Spleen (tissue), 11 donors: ENCODE measurements at regions not wholly inside any gene's neighbourhood (a gene's known extent, or its start where the extent isn't known, plus 50 kb on each side); places are given as distances from the start of the nearest gene placed in this dataset.

Experiments
- DNase-seq: peaks from one replicate; pipeline ENCODE4 v3.0.0-alpha.2; 2020
- H3K27ac ChIP-seq, 8 donors: fragments of 200-600 bp; sonication (generic) in 7 of 8; 1 replicate in 4 of 8; 2 replicates in 4 of 8; pipeline versions ENCODE4 v1.5.0 to v1.8.0; 2016 to 2021; ENCODE audit warnings: inconsistent platforms in 4 of 8, mild to moderate bottlenecking in 4 of 8, moderate library complexity in 1 of 8
- H3K27me3 ChIP-seq, 7 donors: fragments of 200-600 bp; sonication (generic) in 6 of 7; replicated peaks in 1 of 7; 1 replicate in 4 of 7; 2 replicates in 3 of 7; pipeline versions ENCODE4 v1.5.0 to v1.8.0; 2016 to 2021; ENCODE audit warnings: inconsistent platforms in 3 of 7, mild to moderate bottlenecking in 1 of 7
- H3K36me3 ChIP-seq, 6 donors: fragments of 200-600 bp; sonication (generic) in 5 of 6; 1 replicate in 4 of 6; 2 replicates in 2 of 6; pipeline versions ENCODE4 v1.5.0 to v1.8.0; 2016 to 2021; ENCODE audit warnings: inconsistent platforms in 2 of 6
- H3K4me1 ChIP-seq, 6 donors: fragments of 200-600 bp; sonication (generic) in 5 of 6; 1 replicate in 3 of 6; 2 replicates in 3 of 6; pipeline versions ENCODE4 v1.5.0 to v1.8.0; 2016 to 2021; ENCODE audit warnings: inconsistent platforms in 3 of 6
- H3K4me3 ChIP-seq, 8 donors: fragments of 200-600 bp; sonication (generic) in 7 of 8; 1 replicate in 4 of 8; 2 replicates in 4 of 8; pipeline versions ENCODE4 v1.5.0 to v1.8.0; 2016 to 2021; ENCODE audit warnings: inconsistent platforms in 4 of 8, mild to moderate bottlenecking in 4 of 8, moderate library complexity in 2 of 8
- H3K9me3 ChIP-seq, 8 donors: fragments of 200-600 bp; sonication (generic) in 7 of 8; 1 replicate in 4 of 8; 2 replicates in 4 of 8; pipeline versions ENCODE4 v1.5.0 to v1.8.0; 2016 to 2021; ENCODE audit warnings: inconsistent platforms in 4 of 8
- CTCF ChIP-seq, 11 experiments: fragments of 200-600 bp in 7 of 11; fragments of 450-650 bp in 4 of 11; sonication (generic) in 4 of 11; IDR thresholded peaks in 8 of 11; conservative IDR thresholded peaks in 3 of 11; 1 replicate in 7 of 11; 2 replicates in 4 of 11; pipeline versions ENCODE4 v1.4.0 to v1.8.0; 2016 to 2021; ENCODE audit warnings: antibody characterized with exemption in 11 of 11, inconsistent platforms in 4 of 11, mild to moderate bottlenecking in 1 of 11
- POLR2A ChIP-seq, 3 donors: fragments of 450-650 bp; IDR thresholded peaks; one replicate each; pipeline ENCODE4 v1.5.1; 2017; ENCODE audit warnings: antibody characterized with exemption in 3 of 3, mild to moderate bottlenecking in 1 of 3
- POLR2AphosphoS5 ChIP-seq, 3 donors: sonication (generic); formaldehyde crosslinking; IDR thresholded peaks; one replicate each; pipeline ENCODE4 v1.5.1; 2017; ENCODE audit warnings: antibody characterized with exemption in 3 of 3
- WGBS, 5 donors: extraction: QIAGEN DNeasy Blood & Tissue Kit in 3 of 5; methylation state at CpG; one replicate each; pipeline versions ENCODE4 v1.1.5 to v1.1.7; 2013 to 2018; 5-methylcytosine and 5-hydroxymethylcytosine counted together
- intact Hi-C: fragments of 100-400 bp; cut with DNase I; formaldehyde crosslinking; loops from one replicate; pipeline ENCODE4 v1.15.0; 2023; ENCODE audit warnings: low total_unique reads
- donor health status: healthy with polysubstance abuse.
- donor health status: DM: no; HTN: no; CAD: no; lungs with moderate emphysema.
- donor health status: DM: no; HTN: no; CAD: no.
- donor health status: Bipolar disorder and iron deficiency.
- donor health status: healthy.
- donor health status: DM: no; HTN: no; CAD: no.
- donor health status: DM: yes; HTN: yes; CAD: no.

- no peak for DNase-seq
- H3K4me3 ChIP-seq = no peak overlapping the region
- no peak for TF ChIP-seq POLR2A (IDR thresholded peaks at IDR 0.05)
- TF ChIP-seq POLR2AphosphoS5 (IDR thresholded peaks at IDR 0.05) = no peak
- no peak for TF ChIP-seq CTCF (IDR thresholded peaks at IDR 0.05 in 8 of 11, conservative IDR thresholded peaks at IDR 0.05 in 3 of 11)
- 50 to 65% (median 53%) methylated on average over 4 of the region's 4 CpGs for WGBS, 5 donors
- no peak overlapping the region for H3K27ac ChIP-seq
- no peaks in the 10 kb centered on the region for H3K27me3 ChIP-seq
- no peaks in the 10 kb centered on the region for H3K4me1 ChIP-seq
- no peaks in the 10 kb centered on the region for H3K36me3 ChIP-seq
- no peaks in the 10 kb centered on the region for H3K9me3 ChIP-seq
- intact Hi-C loops = no loop called here
Observed at GRCh38 chr14:34003691-34004090, 52.8 kb upstream of the EGLN3 start.

DNA sequence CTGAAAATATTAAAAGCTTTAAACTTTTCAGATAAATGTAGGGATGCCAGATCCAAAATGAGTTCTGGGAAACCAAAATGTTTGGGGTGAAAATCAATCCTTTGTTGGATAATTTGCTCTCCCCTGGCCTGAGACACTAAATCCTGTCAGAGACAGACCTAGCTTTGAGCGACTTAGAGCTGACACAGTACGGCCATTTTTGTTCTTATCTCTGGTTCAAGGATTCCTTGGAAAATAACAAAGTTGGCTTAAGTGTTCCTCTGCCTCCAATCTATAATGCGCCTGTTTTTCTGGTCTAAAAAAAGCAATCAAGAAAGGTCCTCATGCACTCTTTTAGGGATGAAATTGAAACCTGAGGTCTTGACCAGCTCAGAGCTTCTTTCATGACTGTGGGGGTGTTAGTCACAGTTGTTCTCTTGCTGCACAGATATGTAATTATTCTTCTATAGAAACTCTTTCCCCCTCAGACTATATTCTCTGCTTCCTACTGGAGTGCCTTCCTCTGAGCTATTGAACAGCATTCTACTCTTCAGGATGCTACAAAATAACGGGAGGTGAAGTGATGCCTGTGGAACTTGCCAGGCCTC is 52.3 kb upstream of the EGLN3 start:
- H3K4me1 ChIP-seq = no peaks in the 10 kb centered on the region

More for the DNA sequence above, 52.3 kb upstream of the EGLN3 start:
- no peak for DNase-seq
- 68 to 91% (median 84%) methylated on average over 4 of the region's 4 CpGs for WGBS, 5 donors
- Histone ChIP-seq H3K36me3 (no peaks in the 10 kb centered on the region), H3K4me3 (no peak overlapping the region), H3K9me3 (no peaks in the 10 kb centered on the region), H3K27ac (no peak overlapping the region), H3K27me3 (no peaks in the 10 kb centered on the region)
- intact Hi-C loops = no loop called here
- TF ChIP-seq POLR2AphosphoS5 (IDR thresholded peaks at IDR 0.05) = no peak
- no peak for TF ChIP-seq CTCF (IDR thresholded peaks at IDR 0.05 in 8 of 11, conservative IDR thresholded peaks at IDR 0.05 in 3 of 11)
- TF ChIP-seq POLR2A (IDR thresholded peaks at IDR 0.05) = no peak
